H1 (cell line): ENCODE measurements at regions not wholly inside any gene's neighbourhood (a gene's known extent, or its start where the extent isn't known, plus 50 kb on each side); places are given as distances from the start of the nearest gene placed in this dataset.

ENCODE experiments used
- EZH2 ChIP-seq: fragments of 200-600 bp; sonication (generic); IDR thresholded peaks from 2 replicates; pipeline ENCODE4 v1.7.1; 2012; ENCODE audit warnings: low read depth, mild to moderate bottlenecking, moderate library complexity, low read length, inconsistent platforms; ENCODE audit not compliant: severe bottlenecking
- KDM4A ChIP-seq: IDR thresholded peaks from one replicate; pipeline ENCODE4 v1.7.1; 2012; ENCODE audit warnings: low read depth, mild to moderate bottlenecking, moderate library complexity, low read length, inconsistent platforms; ENCODE audit not compliant: severe bottlenecking
- SAP30 ChIP-seq: fragments of 300-600 bp; sonication (generic); IDR thresholded peaks from 2 replicates; pipeline ENCODE4 v1.7.1; 2012; ENCODE audit warnings: low read length, moderate library complexity, mild to moderate bottlenecking, inconsistent platforms; ENCODE audit not compliant: insufficient read depth, insufficient replicate concordance
- SRF ChIP-seq: IDR thresholded peaks from 2 replicates; pipeline ENCODE4 v1.6.1; 2011; ENCODE audit warnings: mild to moderate bottlenecking, low read depth, low read length, moderate library complexity
- TBP ChIP-seq: IDR thresholded peaks from 2 replicates; pipeline ENCODE4 v1.6.1; 2011; ENCODE audit warnings: low read depth, low read length, improper control_type of control experiment
- TEAD4 ChIP-seq: IDR thresholded peaks from 2 replicates; pipeline ENCODE4 v1.6.1; 2012; ENCODE audit warnings: low read depth, low read length, inconsistent platforms, mixed read lengths
- ZNF274 ChIP-seq: IDR thresholded peaks from 2 replicates; pipeline ENCODE4 v1.7.0; 2012; ENCODE audit warnings: low read length, borderline replicate concordance; ENCODE audit errors: extremely low read depth

DNA sequence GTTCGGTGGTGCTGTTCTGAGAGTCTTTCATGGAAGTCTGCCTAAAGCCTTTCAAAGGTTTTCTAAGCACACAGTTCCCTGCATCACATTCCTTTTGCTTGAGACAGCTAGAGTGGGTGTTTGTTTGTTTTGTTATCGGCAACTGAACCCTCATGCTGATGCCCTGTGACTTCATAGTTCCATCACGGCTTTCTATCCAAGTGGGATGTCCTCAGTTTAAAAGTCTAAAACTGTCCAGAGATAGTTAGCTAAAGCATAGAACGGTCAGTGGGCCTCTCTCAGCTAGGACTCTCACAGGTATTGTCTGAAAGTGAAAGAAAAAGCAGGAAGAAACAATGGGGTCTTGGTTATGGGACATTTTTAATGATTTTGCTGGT lies 337.3 kb downstream of the OSR1 start (continued):
- no peak for TF ChIP-seq TBP
- TF ChIP-seq EZH2 = no peak
- TF ChIP-seq KDM4A = no peak
- TF ChIP-seq ZNF274 = no peak
- no peak for TF ChIP-seq SAP30
- TF ChIP-seq TEAD4 = no peak
- TF ChIP-seq SRF = no peak
- TF ChIP-seq, all 59 proteins: peak for 0
